ENCODE measurements at regions not wholly inside any gene's neighbourhood (a gene's known extent, or its start where the extent isn't known, plus 50 kb on each side); places are given as distances from the start of the nearest gene placed in this dataset.
"Not testable (repeated sequence)": the region's sequence is repeated elsewhere in the genome, so short reads cannot be mapped to it uniquely, and the experiment has no call there.

GRCh38 chr4:72938516-72938915, 131.0 kb downstream of the COX18 start:
- FAIRE-seq, result no peak

DNA sequence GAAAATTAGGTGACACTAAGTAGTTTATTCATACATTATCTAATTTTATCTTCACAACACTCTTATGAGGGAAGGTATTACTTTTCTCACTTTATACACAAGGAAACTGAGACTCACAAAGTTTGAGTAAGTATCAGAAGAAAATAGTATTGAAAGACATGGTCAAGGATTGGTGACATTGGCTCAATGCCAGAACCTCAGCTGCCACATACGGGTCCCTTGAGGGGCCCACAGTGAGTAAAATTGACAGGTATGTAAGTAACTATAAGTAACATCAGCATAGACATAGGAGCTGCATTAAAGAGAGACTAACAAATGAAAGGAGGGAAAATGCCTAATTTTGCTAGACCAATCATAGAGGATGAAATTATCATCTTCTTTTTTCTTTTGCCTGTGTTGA, 134.1 kb downstream of the COX18 start:
- no peak for FAIRE-seq

GRCh38 chr4:72933029-72933428, 136.5 kb downstream of the COX18 start:
- no peak for FAIRE-seq

DNA sequence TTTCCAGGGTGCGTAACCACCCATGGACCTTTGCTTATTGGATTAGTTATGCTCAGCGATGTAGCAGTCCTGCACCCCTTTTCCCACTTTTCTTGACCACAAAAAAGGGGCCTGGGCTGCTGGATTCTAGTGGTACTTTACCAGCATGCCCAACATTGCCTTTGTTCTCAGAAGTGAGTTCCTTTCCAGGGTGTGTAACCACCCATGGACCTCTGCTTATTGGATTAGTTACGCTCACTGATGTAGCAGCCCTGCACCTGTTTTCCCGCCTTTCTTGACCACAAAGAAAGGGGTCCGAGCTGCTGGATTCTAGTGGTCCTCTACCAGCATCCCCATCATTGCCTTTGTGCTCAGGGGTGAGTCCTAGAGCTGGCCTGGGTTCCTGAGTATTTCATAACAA, 138.2 kb downstream of the COX18 start:
- FAIRE-seq, result no peak

DNA sequence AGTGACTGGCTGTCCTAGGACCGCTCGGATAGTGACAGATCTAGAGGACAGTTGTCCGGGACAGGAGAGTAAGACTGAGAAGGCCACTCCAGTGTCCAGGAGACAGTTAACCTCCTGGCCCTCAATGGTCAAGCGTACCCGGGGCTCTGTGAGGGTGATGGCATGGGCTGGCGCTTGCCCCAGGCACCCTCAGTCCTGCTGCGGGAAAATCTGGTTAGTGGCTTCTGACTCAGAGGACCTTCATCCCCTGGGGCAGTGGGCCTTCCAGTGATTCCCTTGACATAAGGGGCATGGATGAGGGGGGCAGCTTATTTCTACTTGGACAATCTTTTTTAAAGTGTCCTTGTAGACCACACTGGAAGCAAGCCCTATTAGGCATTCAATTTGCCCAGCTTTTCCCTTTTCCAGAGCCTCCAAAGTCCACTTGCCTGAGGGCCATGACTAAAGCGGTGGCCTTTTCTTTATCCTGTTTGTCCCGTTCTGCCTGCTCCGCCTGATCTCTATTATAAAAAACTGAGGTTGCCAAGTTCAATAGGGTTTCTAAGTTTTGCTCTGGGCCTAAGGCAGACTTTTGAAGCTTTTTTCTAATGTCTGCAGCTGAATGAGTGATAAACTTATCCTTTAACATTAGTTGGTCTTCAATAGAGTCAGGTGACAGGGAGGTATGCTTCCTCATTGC, 139.8 kb downstream of the COX18 start:
- not testable (repeated sequence) for FAIRE-seq

GRCh38 chr4:72924814-72925213, 144.7 kb downstream of the COX18 start:
- no peak for FAIRE-seq

GRCh38 chr4:72919937-72920336, 149.6 kb downstream of the COX18 start:
- FAIRE-seq, result no peak

DNA sequence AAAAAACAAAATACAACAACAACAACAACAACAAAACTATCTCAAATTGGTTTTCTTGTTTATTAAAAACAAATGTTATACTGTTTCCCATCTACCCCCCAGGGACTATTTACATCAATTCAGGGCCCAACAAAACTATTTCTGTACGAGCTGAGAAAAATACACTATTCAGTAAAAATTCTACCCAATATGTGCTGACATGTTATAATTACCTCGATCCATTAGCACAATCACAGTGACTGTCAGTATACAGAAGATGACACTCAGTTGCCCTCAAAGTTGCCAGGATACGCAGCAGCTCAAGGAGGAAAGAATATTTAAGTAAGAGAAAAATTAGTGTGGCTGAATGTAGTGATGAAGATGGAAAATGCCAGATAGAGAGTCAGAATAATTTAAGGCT, 150.1 kb downstream of the COX18 start:
- FAIRE-seq, result no peak

DNA sequence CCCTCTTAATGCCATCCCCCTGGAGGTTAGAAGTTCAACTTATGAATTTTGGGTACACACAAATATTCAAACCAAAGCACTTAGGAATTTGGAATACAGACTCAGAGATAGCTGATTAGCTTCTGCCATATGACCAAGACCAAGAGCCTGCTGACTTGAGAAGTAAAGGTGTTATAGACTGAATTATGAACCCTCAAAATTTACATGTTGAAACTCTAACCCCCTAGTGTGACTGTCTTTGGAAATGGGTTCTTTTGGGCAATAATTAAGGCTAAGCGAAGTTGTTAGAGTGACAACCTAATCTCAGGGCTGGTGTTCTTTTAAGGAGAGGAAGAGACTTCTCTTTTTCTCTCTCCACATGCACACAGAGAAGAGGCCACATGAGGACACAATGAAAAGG, 151.2 kb downstream of the COX18 start:
- no peak for FAIRE-seq

- FAIRE-seq, result no peak
Measured at GRCh38 chr4:72911316-72911715, 158.2 kb downstream of the COX18 start.

DNA sequence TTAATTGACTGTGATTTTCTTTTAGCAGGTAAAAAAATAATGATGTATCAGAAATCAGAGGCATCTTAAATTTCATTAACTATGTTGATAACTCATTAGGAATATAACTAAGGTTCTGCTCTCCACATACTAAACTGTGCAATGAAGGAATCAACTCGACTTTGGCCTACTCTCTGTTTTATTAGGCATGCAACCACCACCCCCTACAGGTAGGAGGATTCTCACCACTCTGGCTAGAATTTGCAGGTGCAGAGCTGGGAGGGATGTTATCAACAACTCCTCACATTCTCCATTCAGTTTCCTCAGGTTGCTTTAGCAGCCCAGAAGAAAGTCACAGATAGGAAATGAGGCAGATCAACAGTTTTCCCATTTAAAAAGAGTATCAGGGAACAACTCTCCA, 160.1 kb downstream of the COX18 start:
- FAIRE-seq, result no peak

DNA sequence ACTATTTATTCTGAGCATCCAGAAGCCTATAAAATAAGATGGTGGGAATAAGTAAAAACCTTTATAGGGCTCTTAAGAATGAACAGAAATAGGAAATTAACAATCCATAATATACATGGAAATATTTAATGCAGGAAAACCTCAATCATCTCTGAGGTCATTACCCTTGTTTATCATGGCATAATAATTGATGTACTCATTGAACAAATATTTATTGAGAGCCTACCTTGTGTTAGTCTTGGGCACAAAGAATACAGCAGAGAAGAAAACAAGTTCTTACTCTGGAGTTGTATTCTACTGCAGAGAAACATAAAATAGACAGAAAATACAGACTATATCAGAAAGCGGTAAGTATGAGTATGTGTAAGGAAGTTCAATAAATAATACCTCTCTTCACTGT, 167.2 kb downstream of the COX18 start:
- no peak for FAIRE-seq

DNA sequence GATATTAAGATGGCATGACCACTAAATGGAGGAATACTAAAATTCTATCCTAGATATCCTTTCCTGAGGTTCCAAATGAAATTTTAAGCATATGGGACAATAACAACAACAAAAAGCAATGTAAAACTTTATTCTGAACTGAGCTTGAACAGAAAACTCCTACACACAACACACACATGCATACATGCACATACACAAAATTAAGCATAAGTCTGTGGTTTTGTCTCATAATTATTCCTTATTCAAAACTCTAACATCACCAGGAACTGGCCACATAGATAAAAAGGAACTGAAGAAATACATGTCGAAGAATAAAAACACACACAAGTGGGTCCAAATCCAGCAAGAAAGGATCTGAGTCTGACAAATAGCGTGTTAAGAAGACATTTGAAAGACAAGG, 168.0 kb downstream of the COX18 start:
- FAIRE-seq, result no peak

DNA sequence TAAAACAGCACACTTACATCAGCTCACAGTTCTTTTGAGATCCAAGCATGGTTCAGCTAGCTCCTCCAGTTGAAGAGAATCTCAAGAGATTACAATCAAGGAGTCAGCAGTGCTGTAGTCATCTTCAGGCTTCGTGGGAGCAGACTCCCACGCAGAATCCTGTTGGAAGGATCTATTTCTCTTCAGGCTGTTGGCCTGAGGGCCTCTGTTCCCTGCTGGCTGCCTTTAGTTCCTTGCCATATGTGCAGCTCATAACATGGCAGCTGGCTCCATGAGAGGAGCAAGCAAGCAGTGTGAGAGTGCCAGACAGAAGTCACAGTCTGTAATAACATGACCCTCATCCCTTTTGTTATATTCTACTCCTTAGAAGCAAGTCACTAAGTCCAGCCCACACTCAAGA, 168.6 kb downstream of the COX18 start:
- no peak for FAIRE-seq

GRCh38 chr4:72899621-72900020, 169.9 kb downstream of the COX18 start:
- FAIRE-seq, result no peak

DNA sequence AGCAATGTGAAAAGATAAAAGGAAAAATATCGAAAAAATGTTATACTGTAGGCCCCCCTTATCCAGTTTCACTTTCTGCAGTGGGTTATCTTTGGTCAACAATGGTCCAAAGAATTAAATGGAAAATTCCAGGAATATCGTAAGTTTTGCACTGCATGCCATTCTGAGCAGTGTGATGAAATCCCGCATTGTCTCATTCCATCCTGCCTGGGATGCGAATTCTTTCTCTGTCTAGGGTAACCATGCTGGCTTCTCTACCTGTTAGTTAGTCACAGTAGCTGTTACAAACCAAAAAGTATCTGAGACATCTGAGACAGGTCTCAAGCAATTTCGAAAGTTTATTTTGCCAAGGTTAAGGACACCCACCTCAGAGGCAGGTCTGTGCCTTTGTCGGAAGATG, 170.3 kb downstream of the COX18 start:
- FAIRE-seq, result no peak

DNA sequence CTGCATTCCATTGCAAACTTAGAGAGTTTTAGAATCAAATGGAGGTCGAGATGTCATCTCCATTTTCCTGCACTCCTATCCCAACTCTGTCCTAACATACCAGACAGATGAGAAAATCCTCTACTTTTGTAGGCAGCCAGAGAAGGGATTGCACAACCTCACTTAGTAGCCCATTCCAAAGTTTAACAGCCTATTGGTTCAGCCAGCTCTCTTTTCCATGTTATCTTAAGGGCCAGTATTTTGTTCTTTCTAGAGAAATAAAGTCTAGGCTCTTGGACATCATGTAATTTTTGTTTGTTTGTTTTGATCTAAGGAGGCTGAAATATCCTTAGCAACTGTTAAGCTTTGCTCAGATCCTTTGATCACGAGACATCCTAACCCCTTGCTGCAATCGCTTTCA, 173.0 kb downstream of the COX18 start:
- no peak for FAIRE-seq

GRCh38 chr4:72895408-72895807, 174.1 kb downstream of the COX18 start:
- FAIRE-seq, result no peak

- no peak for FAIRE-seq
Measured at GRCh38 chr4:72893354-72894066, 176.0 kb downstream of the COX18 start.

DNA sequence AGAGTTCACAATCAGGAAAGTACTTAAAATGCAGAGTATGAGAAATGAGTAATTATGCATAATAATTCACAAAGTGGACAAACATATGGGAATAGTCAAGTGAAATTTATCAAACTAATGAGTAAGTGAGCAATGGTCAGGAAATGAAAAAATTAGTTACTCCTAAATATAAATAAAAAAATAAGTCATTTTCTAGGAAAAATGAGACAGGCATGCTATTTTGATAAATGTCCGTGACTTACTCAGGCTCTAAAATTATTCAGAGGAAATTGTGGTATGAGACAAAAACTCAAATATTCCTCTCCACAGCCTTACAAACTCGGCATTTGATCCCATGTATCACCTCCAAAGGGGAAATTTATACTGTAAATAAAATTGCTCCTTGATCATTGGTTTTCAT, 181.2 kb downstream of the COX18 start:
- FAIRE-seq, result no peak

GRCh38 chr4:72887152-72887551, 182.4 kb downstream of the COX18 start:
- FAIRE-seq, result no peak

- FAIRE-seq, result peak; percentile 43
Measured at GRCh38 chr4:72886602-72887001, 182.9 kb downstream of the COX18 start.

DNA sequence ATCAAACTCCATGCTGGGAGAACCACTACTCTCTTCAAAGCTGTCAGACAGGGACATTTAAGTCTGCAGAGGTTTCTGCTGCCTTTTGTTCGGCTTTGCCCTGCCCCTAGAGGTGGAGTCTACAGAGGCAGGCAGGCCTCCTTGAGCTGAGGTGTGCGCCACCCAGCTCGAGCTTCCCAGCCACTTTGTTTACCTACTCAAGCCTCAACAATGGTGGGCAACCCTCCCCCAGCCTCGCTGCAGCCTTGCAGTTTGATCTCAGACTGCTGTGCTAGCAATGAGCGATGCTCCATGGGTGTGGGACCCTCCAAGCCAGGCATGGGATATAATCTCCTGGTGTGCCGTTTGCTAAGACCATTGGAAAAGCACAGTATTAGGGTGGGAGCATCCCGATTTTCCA, 185.3 kb downstream of the COX18 start:
- not testable (repeated sequence) for FAIRE-seq

DNA sequence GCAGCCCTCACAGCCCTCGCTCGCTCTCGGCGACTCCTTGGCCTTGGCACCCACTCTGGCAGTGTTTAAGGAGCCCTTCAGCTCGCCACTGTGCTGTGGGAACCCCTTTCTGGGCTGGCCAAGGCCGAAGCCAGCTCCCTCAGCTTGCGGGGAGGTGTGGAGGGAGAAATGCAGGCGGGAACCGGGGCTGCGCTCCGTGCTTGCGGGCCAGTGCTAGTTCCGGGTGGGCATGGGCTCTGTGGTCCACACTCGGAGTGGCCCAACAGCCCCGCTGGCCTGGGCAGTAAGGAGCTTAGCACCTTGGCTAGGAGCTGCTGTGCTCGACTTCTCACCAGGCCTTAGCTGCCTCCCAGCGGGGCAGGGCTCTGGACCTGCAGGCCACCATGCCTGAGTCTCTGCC, 192.6 kb downstream of the COX18 start:
- FAIRE-seq, result no peak

DNA sequence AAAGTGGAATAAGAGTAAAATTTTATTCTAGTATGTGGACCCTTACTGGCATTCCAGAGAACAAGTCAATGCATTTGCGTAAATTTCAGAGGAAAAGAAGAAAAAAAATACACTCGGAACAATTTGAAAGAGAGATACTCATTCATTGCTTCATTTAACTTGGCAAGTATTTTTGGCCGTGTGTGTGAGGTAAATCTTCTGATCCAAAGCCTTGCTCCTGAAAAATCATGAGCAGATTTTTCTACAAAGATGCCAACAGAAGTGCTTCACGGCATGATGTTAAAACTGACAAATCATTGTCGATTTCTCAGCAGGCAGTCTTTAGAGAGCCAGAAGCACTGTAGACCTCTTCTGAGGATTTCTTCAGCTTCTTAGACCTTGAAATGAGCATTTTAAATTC, 194.0 kb downstream of the COX18 start:
- FAIRE-seq, result no peak
